ENCODE measurements at regions not wholly inside any gene's neighbourhood (a gene's known extent, or its start where the extent isn't known, plus 50 kb on each side); places are given as distances from the start of the nearest gene placed in this dataset.

DNA sequence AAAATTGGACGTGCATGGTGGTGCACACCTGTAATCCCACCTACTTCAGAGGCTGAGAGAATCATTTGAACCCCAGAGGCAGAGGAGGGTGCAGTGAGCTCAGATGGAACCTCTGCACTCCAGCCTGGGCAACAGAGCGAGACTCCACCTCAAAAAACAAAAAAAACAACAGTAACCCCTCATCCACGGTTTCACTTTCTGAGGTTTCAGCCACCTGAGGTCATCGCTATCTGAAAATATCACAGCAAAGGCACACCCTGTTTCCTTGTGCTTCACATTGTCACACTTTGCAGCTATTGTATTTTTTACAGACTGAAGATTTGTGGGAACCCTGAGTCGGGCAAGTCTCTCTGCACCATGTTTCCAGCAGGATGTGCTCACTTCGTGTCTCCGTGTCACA, 54.1 kb upstream of the FOXQ1 start:
- DNase-seq: peak; percentile 7

DNA sequence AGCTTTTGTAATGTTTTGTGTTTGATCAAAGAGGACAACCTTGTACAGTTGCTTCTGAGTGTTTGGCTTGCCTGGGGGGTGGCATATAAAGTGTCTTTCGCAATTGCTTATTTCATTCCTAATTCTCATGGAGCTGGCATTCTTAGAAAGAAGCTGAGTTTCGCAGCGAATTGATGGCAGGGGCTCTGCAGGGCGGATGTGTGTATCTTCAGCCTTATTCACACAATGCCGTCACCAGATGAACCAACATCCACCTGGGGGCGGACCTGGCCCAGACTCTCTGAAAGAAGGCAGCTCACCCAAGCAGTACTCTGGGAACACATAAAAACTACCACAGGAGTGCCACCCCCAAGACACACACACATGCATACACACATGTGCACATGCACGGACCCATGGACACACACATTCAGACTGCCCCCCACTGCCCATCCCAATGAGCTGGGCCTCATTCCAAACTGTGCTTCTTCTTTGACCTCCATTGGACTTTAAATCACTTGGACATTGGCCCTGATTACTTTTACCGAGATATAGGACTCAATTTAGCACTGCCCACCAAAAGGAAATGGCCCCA, 55.4 kb upstream of the FOXQ1 start:
- DNase-seq: peak; percentile 18

DNA sequence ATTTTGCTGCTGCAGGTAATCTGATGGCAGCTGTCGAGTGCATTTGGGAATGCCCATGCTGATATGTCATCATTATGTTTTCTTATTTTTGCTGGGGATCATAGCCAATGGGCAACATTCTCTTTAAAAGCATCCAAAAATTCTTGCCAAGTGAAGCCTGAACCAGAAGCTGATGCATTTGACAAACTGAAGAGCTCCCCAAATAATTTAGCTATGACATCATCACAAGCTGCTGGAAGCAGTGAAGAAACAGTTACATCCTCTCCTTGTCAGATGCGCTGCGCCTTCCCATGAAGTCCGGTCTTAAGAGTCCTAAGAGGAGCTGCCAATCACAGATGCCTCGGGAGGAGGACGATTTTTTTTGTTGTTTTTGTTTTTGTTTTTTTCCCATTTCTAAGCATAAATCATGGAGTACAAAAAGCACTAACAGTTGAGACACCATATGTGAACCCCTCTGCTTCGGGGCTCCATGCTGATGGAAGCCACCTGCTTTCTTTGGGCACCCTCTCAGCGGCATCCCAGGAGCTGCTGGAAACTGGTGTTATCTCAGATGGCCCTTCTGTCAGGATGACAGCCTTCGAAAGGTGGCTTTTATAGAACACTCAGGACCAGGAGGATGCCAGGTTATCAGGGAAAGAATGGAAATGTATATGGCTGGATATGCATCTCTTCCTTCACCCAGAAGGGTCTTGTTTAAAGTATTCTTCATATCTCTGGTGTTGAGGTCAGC, 56.1 kb upstream of the FOXQ1 start:
- peak; percentile 23 for DNase-seq

DNA sequence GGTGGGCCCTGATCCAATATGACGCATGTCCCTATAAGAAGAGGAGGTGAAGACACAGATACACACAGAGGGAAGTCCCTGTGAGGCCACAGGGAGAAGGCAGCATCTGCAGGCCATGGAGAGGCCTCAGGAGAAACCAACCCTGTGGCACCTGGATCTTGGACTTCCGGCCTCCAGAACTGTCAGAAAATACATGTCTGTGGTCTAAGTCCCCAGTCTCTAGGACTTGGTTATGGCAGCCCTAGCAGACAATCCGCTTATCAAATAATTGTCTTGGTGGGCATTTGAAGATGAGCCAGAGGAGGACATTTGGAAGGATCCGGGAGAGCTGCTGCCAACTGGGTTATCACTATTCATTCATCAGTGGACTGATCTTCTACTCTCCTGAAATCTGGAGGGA, 57.6 kb upstream of the FOXQ1 start:
- DNase-seq: peak; percentile 15

DNA sequence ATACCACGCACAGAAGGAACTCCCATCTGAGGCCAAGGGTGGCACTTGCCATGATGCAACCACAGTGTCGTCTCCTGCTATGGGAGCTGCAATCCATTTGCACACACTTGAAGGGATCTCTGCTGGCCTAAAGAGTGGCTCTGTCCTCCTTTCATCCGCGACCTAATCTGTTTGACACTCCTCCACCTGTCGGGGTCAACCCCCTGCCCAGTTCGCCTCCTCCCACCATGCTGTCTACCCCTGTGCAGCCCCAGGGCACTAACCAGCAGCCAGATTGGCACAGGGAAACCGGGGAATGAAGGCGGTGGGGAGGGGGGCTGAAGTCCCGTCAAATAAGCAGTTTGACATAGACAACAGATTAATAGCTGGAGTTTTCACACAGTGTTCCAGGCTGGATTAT, 58.1 kb upstream of the FOXQ1 start:
- peak; percentile 12 for DNase-seq

DNA sequence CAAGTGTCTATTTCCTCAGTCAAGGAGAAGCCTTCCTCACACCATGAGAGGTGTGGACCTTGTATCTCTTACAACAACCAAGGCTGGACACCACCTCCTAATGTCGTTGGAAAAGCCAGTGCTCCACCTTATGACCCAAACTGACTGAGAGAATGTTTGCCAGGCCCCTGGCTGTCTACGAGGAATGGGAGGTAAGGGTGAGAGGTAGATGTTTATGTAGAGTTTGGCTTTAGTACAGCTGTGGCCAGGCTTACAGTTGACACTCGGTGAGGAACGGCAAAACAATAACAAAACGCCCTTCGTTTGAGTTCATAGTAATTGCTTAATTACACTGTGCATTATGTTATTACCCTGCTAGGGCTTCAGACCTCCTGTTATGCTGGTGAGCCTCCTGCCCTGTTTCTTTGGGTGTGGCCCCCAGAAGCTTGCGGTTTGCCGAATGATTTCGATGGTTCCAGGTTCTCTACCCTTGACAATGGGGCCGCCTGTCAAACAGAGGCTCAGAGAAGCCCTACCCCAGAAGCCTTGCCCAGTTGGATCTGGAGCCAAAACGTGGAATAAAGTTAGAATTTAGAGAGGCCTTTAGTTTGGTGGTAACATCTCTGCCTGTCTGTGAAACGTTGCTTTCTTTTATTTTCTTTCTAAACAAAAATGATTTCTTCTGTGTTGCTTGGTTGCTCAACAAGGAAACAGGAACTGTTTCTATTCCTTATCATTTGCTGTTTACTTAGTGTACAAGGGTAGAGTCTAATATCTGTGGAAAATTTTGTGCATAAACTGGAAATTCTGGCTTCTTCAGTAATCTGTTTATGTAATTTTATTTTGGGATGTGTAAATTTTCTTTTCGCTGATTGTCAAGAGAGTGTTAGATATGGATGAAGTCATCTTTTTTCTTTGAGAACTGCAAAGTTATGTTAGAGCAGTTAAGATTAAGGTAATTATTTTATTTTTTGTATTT, 60.4 kb upstream of the FOXQ1 start:
- DNase-seq: peak; percentile 22

DNA sequence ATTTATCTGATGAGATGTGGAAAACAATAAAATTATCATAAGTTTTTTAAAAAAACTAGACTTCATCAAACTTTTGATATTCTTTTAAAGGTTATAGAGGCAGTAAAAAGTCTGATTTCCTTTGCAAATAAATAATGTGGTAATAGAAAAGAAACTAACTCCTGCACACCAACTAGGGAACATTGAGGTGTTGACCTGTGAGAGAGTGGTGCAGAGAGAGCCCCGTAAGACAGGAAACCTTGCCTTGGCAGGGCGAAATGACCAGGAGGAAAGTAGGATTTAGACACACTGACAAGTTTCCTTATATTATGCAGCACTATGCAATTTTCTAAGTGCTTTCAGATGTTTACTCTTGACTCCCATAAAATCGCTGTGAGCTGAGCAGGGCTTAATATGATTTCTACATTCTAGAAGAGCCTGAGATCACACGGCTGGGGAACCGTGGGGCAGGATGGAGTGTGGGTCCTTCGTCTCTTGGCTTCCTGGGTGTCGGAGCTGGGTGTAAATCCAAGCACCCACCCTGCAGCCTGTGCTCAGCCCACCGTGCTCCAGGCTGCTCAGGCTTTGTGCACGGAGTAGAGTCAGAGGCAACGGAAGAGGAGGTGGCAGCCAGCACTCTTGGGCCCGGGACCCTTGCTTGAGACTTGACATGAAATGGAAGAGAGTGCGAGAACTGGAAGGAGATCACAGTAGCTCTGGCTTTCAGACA, 61.3 kb upstream of the FOXQ1 start:
- DNase-seq: peak; percentile 22

DNA sequence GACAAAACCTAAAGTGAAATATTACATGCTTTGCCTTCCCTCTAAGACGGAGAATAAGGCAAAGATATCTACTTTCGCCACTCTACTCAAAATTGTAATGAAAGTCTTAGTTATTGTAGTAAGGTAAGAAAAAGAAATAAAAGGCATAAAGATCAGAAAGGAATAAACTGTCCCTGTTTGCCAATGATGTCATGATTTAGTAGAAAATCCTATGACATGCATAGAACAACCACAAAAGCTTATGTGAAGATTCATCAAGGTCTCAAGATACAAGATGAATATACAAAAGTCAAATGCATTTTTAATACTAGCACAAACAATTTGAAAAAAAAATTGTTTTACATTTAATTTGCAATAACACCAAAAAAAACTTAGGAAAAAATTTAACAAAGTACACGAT, 64.0 kb upstream of the FOXQ1 start:
- DNase-seq: no peak

DNA sequence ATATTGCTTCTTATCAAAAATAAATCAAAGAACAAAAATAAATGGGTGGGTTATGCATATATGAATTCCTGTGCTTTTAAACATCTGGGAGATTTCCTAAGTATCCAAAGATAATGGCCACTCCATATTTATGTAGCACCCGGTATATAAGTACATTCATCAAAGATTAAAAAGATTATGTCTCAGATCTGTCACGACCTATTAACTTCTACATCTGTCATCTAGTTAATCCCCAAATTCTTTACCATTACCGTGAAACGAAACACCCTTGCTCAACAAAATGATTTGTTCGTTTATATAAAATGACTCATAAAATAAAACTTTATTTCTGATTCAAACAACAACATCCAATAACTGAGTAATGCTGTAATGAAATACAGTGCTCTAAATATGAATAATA, 64.8 kb upstream of the FOXQ1 start:
- no peak for DNase-seq

DNA sequence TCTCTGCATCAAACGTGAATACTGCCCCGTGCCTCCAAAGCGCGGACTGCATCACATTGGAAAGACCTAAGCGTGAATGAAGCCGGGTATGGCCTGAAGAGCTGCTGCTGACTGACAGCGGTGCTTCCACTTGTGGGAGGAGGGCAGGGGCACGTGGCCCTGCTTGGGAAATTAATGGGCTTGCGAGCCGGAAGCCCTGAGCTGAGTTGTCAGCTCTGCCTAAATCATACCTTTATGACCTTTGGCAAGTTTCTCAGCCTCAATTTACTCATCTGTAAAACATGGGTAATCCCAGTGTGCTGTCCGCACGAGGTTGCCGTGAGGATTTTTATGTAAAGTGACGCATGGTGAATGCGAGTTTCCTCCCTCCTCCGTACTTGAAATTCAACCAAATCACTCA, 67.0 kb upstream of the FOXQ1 start:
- DNase-seq: no peak

DNA sequence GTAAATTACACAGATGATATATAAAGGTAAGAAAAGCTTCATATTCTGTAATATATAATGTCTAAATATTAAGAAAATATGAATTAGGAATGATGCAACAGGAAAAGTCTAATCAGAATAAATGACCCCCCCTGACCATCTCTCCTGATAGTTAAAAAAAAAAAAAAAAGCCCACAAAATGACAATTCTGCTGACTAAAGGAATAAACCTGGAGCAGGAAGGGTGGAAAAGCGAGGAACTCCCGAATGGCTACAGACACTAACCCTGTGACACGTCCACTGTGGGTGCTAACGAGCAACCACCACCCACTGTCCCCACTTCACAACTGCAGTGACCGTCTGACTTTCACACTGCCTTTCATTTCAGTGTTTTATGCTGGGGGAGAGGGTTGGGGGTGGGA, 67.6 kb upstream of the FOXQ1 start:
- DNase-seq: no peak

DNA sequence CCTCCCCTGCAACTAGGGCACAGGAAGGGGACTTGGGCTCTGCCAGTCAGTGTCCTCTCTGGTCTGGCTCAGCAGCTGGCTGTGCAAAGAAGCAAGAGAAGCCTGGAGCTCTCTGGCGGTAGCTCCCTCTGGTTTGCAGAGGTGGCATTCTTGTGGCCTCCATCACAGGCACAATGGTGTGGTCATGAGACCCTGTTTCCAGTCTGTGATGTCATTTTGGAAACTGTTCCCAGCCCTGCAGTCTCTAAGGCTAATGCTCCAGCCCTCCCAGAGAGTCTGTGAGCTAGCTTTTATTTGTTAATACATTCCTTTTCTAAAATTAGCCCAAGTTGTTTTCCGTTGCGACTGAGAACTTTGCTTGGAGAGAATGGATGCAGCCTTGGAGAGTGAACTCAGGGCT, 69.5 kb upstream of the FOXQ1 start:
- no peak for DNase-seq

DNA sequence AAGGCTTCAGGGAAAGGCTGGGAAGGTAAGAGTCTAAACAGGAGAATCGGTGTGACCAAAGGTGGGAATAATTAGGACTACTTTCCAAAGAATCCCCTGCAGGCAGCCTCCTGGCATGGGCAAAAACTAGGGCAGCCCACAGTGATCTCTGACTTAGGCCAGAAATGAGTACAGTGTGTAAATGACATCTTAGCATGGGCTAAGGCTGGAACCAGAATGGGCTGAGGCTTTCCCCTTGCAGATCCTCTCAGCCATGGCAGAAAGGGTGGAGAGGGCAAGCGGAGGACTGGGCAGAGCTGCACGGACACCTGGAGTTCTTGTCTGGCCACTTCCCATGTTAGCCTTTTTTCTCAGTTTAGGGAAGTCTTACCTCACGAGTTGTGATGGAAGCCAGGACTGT, 69.9 kb upstream of the FOXQ1 start:
- no peak for DNase-seq

DNA sequence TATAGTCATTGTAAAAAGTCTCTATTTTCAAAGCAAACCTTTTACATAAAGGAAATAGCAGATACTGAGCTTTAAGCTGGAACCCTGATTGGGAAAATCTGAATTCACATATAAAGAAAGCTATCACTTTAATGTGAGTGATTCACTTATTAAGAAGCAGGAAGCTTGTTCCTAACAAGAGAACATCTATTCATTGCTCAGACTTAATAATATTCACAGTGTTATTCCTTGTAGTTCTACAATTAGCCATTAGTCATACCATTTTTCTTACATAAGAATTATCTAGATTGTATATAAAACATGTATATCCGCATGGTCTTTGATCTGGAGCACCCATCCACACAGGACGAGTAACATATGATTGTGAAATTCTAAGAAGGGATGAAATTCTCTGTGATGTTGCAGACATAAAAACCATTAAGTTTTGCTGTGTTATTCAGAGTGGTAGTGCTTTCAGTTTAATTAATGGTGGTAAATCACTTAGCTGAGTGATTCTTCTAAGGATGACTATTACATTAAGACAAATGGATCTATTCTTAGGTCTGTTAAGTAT, 71.1 kb upstream of the FOXQ1 start:
- DNase-seq: no peak

DNA sequence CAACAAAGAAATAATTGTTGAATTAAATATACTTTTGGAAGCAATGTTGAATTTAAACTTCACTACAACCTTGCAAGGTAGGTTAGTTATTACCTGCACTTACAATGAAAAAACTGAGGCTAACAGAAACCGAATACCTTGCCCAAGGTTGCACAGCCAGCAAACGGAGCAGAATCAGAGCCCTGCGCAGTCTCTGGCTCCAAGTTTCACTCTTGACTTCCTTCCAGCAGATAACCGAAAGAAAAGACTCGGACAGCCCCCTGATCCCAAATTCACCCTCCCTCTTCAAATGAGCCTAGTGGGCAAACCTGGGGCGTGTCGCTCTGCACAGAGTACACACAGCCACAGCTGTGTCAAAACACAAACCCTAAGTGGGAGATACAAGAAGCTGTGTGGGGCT, 72.1 kb upstream of the FOXQ1 start:
- DNase-seq: no peak

DNA sequence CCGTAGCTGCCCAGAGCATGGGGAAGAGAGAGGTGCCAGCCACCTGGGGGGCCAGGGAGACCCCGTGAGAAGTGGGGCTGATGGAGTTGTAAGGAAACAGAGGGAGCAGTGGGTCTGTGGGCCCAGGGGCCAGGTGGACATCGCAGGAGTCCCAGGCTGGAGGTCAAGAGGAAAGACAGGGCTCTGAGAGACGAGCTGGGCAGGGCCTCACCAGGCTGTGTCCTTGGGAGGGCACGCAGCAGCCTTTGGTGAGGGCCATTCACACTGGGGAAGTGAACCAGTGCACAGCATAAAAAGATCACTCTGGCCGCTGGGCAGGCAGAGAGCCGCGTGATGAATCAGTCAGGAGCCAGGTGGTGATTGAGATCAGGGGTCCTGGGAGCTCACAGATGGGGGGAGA, 73.9 kb upstream of the FOXQ1 start:
- DNase-seq: no peak

DNA sequence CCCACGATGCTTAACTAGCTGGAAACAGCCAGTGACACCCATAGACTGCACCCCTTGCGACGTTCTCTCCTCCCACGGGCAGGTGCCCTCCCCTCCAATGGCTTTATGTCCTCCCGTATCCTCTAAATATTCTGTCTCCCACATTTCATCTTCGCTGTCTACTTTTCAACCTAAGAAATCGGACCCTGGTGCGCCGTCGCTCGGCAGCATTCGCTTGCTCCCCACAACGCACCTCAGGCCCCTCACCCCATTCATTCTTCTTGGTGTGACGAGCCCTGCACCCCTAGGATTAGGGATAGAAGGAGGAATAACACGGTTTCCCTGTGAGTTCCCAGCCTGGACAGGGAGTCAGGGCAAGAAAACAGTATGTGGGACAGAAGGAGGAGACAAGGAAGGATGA, 74.3 kb upstream of the FOXQ1 start:
- no peak for DNase-seq

DNA sequence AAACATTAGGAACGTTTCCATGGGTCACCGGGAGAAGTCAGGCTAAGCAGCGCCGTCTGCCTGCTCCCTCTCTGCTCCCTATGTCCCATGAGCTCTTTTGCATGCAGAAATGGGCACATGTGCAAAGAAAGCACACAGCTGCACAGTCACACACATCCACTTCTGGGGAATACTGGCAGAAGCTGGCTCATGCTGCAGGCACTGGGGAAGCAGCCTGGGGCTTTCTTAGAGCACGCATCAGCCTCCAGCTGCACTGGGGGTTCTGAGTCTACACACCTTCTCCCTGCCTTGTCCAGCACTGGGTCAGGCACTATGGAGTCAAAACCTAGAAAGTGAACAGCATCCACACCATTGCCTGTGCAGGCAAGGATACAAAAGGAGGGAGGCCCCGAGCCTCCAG, 76.1 kb upstream of the FOXQ1 start:
- no peak for DNase-seq

DNA sequence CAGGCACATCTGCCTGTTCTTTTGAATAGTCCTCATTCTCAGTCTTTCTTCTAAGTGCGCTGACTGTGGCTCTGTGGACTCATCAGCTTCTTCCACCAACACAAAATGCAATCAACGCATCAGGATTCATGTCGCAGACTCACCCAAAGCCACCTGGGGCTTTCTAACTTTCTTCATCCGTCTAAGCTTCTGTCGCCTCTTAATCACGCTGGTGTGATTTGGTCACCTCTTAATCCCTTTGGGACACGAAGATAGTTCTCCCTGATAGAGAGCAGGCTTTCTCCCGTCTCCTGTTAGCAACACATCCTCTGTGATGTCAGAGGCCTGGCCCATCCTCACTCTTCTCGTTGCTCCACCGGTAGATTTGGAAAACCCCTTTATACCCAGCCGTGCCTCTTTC, 78.0 kb upstream of the FOXQ1 start:
- DNase-seq: no peak

DNA sequence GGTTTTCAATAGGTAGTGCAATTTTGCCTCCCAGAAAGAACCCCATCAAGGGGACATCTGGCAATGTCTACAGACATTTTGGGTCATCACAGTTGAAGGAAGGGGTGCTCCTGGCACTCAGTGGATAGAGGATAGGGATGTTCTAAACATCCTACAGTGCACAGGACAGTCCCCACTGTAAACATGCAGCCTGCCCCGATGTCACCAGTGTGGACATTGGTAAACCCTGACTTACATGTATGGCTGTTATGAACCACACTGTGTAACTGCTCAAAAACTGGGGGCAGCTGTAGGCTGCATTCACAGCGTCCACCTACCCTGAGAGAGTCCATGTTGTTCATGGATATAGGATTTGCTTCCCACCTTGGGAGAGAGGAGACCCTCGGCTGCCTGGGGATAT, 79.3 kb upstream of the FOXQ1 start:
- DNase-seq: no peak

DNA sequence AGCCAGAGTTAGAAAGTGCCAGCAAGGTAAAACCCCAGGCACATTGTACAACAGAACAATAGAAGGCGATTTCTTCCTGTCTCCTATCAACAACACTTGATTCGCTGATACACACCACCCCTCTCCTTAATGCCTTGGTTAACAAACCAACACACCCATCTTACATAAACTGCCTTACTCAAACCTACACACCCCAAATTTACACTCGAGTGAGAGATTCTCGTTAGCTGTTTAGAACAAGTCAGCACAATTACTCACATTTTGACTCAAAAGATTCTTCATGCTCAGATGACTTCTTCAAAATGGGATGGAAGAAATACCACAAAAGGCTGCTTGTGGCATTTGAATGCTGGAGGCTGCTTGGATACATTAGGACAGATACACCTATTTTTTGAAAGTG, 80.0 kb upstream of the FOXQ1 start:
- DNase-seq: no peak

DNA sequence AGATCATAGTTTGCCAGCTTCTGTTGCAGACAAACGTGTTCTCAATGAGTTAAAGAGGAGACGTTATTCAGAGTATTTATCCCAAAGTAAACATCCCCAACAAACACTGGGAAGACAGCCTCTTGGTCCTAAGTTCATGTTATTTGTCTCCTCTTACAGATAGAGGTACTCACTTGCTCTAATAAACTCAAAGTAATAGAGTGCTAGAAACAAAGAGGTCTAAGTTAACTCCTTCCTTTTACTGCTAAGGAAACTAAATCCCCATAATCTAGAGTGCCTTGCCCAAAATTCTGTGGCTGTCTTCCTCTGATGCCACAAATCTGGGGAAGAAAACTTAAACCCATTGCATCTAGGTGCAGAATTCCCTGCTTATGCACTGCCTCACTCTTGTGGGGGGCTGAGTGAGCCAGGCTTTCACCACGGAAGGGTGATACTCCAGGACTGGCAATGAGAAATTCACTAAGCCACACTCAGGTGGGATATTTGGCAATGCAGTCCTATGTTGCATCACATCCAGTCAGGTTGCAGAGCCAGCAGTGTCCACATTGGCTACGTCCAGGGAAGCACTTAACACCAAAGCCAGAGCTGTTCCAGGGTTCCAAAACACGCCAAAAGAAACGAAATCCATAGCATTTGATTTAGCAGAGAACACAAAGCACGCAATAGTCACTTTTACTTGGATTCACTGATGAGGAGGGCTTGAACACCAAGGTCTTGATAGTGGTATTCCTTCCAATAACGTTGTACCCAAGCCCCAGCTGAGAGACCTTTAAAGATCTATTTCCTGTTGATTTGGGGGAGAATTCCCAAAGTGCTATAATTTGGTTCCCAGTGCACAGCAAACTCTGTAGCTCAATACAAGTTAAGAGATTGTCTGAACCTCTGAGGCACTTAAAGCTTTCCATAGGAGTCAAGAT, 81.0 kb upstream of the FOXQ1 start:
- no peak for DNase-seq

Data from islet precursor cell (in vitro differentiated cells).